HL-60/S4 treated with phorbol 12-myristate 13-acetate at 8.2 ng/mL for 4 days and 3 days (cell line): ENCODE measurements at regions not wholly inside any gene's neighbourhood (a gene's known extent, or its start where the extent isn't known, plus 50 kb on each side); places are given as distances from the start of the nearest gene placed in this dataset.
"Not testable (repeated sequence)": the region's sequence is repeated elsewhere in the genome, so short reads cannot be mapped to it uniquely, and the experiment has no call there.

Experiments used
- in situ Hi-C: fragments of 300-500 bp; cut with MboI; formaldehyde crosslinking; loops from 2 replicates; pipeline ENCODE4 v1.15.0; 2022; ENCODE audit warnings: low sequenced_read_pairs

DNA sequence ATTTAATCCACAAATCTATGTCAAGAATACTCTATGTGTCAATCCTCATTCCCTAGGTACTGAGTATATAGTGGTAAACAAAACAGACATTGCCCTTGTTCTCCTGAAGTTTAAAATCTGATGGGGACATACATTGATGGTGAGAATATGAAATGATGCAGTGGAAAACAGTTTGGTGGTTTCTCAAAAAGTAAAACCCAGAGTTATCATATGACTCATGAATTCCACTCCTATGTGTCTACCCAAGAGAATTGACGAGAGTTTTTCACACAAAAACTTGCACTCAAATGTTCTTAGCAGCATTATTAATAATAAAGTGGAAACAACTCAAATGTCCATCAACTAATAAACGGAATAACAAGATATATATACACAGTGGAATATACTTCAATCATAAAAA, 586.7 kb downstream of the CCDC85A start:
- in situ Hi-C loops: no loop called here

DNA sequence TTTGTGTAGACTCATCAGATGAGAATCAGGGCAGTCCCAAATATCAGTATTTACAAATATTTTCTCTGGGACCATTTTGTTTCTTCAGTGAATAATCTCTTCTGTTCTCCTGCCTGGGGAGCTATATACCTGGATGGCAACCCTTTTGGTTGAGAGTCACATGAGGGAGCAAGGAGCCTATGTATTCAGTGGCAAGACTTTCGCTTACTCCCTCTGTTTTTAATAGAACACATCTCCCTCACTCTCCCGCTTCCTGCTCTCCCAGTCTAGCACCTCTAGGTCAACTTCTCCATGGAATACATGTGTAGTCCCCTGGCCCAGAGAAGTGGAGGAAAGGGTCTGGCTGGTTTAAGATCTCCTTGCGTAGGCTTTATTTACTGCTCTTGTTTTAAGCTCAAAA, 600.3 kb downstream of the CCDC85A start:
- in situ Hi-C loops: no loop called here

GRCh38 chr2:56801214-56801613, 617.4 kb downstream of the CCDC85A start:
- in situ Hi-C loops: no loop called here

GRCh38 chr2:56801770-56802169, 618.0 kb downstream of the CCDC85A start:
- in situ Hi-C loops: no loop called here

DNA sequence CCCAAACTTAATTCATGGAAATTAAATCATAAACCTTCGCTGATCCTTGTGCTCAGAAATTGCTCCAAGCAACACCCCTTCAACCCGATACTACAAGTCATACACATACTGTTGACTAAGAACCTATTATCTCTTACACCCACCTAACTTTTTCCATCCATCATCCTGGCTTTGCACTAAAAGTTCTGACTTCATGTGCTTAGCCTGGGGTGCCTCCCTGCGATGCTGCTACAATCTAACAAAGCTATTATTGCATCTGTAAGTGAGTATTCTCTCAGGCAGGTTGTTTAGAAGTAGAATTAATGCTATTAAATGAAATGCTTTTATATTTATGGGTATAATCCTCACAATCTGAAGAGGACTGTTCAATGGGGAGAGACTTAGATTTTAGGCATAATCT, 619.8 kb downstream of the CCDC85A start:
- in situ Hi-C loops: no loop called here

- in situ Hi-C loops: no loop called here
Measured at GRCh38 chr2:56806924-56807323, 623.1 kb downstream of the CCDC85A start.

DNA sequence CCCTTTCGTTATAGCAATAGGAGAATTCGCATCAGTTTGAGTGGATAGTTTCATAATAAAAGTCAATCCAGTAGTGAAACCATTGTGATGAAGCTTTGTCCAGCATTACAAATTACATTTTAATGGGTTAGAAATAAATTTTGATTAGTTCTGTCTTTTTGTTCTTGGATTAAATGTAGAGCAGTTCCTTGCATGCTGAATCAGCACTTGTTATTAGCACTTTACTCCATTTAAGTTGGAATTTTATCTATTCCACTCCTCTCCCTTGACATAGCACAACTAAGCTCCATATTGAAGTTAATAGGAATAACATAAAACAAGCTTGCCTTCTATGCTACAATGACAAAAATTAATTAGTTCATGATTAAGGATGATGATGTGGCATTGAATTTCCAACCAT, 624.1 kb downstream of the CCDC85A start:
- in situ Hi-C loops: no loop called here

- in situ Hi-C loops: no loop called here
Measured at GRCh38 chr2:56811401-56811800, 627.6 kb downstream of the CCDC85A start.

- in situ Hi-C loops: no loop called here
Measured at GRCh38 chr2:56812432-56812831, 628.6 kb downstream of the CCDC85A start.

- in situ Hi-C loops: no loop called here
Measured at GRCh38 chr2:56813490-56813889, 629.7 kb downstream of the CCDC85A start.

DNA sequence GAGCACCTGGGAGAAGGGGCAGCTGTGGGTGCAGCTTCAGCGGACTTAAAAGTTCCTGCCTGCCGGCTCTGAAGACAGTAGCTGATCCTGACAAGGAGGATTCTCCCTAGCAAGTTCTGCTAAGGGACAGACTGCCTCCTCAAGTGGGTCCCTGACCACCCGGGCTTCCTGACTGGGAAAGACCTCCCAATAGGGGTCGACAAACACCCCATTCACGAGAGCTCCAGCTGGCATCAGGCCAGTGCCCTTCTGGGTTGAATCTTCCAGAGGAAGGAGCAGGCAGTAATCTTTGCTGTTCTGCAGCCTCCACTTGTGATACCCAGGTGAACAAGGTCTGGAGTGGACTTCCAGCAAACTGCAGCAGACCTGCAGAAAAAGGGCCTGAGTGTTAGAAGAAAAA, 632.9 kb downstream of the CCDC85A start:
- in situ Hi-C loops: no loop called here

GRCh38 chr2:56831780-56832179, 648.0 kb downstream of the CCDC85A start:
- in situ Hi-C loops: no loop called here

GRCh38 chr2:56834686-56835085, 650.9 kb downstream of the CCDC85A start:
- in situ Hi-C loops: no loop called here

GRCh38 chr2:56840009-56840408, 656.2 kb downstream of the CCDC85A start:
- in situ Hi-C loops: not testable (repeated sequence)

DNA sequence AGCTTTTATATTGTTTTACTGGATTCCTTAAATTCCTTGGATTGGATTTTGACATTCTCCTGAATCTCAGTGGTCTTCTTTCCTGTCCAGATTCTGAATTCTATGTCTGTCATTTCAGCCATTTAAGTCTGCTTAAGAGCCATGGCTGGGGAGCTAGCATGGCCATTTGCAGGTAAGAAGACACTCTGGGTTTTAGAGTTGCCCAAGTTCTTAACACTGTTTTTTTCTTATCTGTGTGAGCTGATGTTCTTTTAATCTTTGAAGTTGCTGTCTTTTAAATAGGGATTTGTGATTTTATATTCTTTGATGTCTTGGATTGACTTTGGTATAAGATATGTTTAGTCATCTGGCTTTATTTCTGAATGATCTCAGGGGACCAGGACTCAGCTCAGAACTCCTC, 677.2 kb downstream of the CCDC85A start:
- in situ Hi-C loops: no loop called here

GRCh38 chr2:56871644-56872043, 687.9 kb downstream of the CCDC85A start:
- in situ Hi-C loops: no loop called here

GRCh38 chr2:56874717-56875116, 690.9 kb downstream of the CCDC85A start:
- in situ Hi-C loops: no loop called here

DNA sequence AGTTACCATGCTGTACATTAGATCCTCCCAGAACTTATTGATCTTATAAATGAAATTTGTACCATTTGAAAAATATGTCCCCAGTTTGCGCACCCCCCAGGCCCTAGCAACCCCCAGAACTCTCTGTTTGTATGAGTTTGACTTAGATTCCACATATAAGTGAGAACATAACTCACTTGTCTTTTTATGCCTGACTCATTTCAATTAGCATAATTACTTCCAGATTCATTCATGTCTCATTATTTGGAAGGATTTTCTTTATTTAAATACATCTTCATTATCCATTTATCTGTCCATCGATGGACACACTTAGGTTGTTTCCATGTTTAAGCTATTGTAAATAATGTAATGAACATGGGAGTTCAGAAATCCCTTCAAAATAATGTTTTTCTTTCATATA, 705.9 kb downstream of the CCDC85A start:
- in situ Hi-C loops: no loop called here

- in situ Hi-C loops: no loop called here
Measured at GRCh38 chr2:56892382-56892781, 708.6 kb downstream of the CCDC85A start.

DNA sequence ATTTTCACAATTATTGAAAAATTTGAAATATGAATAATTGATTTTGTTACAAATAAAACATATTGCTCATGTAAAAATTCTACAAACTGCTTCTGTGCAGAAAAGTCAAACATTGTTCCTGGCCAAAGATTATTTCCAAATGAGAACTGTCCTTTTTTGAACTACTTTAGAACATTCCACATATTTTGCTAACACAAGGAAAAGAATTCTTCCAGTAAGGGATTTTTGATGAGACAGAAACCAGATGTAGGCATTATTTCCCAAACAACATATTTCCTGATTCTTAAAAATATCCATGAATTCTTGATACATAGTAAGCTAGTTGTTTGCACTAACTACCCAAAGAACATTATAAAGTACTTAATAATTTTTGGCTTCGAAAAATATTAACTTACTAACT, 715.2 kb downstream of the CCDC85A start:
- in situ Hi-C loops: no loop called here

DNA sequence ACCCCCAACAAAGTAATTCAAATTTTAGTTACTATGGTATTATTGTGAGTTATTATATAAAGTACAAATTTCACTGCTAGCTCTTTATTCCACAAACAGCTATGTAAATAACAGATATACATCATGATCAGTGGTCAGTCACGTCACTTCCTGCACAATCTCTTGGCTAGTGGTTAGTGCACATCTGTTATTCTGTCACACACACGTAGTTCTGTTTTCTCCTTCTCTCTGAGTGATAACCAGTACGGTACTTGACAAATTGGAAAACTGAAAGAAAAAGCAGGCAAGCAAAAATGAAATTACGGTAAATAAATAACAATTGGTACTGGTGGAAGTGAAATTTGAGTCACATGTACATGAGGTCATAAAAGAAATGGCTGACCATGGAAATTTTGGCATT, 728.7 kb downstream of the CCDC85A start:
- in situ Hi-C loops: no loop called here

DNA sequence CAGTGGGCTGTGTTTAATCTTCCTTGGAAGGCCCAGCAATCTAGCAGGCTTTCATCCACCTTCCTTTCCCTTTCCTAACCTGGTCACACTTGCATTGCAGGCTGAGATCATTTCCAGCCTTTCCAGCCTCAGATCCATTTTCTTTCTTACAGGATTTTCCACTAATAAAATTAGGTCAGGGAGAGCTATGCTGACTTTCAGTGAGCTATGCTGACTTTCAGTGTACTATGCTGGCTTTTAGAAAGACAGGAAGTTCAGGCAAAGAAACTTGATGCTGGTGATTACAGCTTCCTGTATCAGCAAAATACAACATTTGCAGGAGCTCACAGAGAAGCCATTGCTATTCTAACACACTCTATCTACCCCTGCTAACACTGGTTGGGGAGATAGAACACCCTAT, 735.0 kb downstream of the CCDC85A start:
- in situ Hi-C loops: no loop called here

DNA sequence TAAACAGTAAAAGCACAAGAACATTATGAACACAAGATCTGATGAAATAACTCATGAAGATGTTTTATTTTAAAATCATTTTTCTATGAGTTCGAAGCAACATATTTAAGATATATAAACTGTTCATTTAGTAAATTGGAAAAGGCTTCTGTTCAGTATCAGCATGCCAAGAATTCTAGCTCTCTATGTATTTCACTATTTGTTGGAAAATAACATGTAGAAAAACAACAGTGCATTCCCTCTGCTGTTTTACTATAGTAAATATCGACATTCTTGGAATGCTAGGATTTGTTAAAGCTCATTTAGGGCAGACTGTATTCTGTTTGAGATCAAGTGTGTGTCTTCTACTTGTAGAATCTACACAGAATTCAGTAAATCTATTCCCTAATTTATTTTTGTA, 750.2 kb downstream of the CCDC85A start:
- in situ Hi-C loops: no loop called here

GRCh38 chr2:56934866-56935265, 751.1 kb downstream of the CCDC85A start:
- in situ Hi-C loops: no loop called here
